Activated CD4-positive, CD25-positive, alpha-beta regulatory T cell treated with anti-CD3 and anti-CD28 coated beads, Interleukin-2, amount 50 U/mL, for 16 hours (primary cell): ENCODE measurements at regions not wholly inside any gene's neighbourhood (a gene's known extent, or its start where the extent isn't known, plus 50 kb on each side); places are given as distances from the start of the nearest gene placed in this dataset.

Experiments
- DNase-seq: peaks from one replicate; pipeline ENCODE4 v3.0.0-alpha.2; 2020; ENCODE audit warnings: low read depth, low spot score

GRCh38 chr20:53695797-53696527 is 102.3 kb upstream of the ZNF217 start:
- no peak for DNase-seq

GRCh38 chr20:53693262-53693871 is 99.7 kb upstream of the ZNF217 start:
- no peak for DNase-seq

GRCh38 chr20:53692465-53693067 is 98.9 kb upstream of the ZNF217 start:
- no peak for DNase-seq

- no peak for DNase-seq
Measured at GRCh38 chr20:53691811-53692192, 98.2 kb upstream of the ZNF217 start.

DNA sequence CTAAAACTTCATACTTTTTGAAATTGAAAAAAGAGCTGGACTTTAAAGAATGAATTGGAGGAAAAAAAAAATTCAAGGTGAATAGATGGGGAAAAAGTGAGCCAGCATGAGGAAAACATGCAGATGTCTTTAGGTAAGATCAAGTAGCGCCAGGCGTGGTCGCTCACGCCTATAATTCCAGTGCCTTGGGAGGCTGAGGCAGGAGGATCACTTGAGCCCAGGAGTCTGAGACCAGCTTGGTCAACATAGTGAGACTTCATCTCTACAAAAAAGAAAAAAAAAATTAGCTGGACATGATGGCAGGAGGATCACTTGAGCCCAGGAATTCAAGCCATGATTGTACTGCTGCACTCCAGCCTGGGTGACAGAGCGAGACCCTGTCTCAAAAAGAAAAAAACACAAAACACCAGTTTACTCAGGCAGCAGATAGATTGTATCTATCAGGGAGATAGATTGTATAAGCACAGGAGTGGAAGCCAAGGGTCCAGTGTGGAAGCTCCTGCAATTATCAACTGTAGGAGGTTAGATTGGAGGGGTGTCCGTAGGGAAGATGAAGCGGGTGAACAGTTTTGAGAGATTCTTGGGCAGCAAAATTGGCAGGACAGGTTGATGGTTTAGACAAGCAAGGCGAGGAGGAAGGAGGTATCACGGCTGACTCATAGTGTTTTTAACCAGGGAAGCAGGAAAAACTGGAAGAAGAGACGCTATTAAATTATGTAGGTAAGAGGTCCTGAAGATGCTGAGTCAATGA is 97.6 kb upstream of the ZNF217 start:
- DNase-seq = no peak

DNA sequence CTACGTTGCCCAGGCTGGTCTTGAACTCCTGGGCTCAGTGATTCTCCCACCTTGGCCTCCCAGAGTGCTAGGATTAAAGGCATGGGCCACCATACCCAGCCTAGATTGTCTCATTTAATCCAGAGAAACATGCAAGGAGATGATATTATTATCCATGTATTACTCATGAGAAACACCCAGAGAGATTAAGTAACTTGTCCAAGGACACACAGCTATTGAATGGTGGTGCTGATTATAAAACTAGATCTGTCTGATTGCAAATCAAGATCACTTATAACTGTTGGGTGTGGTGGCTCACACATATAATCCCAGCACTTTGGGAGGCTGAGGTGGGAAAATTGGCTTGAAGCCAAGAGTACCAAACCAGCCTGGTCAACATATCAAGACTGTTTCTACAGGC is 94.4 kb upstream of the ZNF217 start:
- DNase-seq = no peak

- DNase-seq = no peak
Measured at GRCh38 chr20:53685070-53685595, 91.5 kb upstream of the ZNF217 start.

DNA sequence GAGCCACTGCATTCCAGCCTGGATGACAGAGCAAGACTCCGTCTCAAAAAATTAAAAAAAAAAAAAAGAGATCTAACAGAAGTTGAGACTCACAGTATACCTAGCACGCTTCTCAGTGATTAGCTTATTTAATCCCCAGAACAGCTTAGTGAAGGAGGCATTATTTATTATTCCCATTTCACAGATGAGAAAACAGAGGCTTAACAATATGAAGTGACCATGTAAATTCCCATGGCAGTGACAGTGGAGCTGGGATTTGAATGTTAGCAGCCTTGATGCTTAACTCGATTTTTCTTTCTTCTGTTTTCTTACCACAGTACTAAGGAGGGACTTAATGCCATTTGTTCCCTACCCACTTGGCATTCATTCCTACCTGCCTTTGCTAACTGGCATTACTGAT is 89.9 kb upstream of the ZNF217 start:
- no peak for DNase-seq

GRCh38 chr20:53681352-53682212 is 87.9 kb upstream of the ZNF217 start:
- DNase-seq = no peak

- DNase-seq = no peak
Measured at GRCh38 chr20:53679597-53680309, 86.1 kb upstream of the ZNF217 start.

DNA sequence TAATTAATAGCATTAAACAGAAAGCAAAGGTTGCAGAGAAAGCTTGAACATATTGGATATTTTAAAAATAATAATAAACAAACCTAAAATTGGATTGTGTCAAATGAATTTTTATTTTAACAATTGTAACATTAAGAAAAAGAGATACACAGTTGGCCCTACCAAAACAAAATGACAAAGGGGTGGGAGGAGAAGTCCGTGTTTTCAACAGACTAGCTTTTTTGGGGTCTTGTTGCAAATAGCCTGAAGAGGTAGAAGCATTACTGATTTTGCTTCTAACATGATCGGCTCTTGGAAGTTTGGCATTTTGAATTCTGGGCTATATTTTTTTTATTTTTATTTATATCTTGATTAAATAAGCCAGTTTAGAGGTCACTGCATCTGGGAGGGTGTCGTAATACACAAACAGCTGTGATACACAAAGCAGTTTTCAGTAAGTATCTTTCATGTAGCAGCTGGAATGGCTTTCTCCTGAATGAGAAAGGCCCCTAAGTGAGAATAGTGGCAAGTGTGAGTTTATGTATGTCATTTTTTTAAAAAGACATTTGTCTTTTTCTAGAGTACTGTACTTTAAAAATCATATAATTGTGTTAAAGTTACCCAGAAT is 85.5 kb upstream of the ZNF217 start:
- no peak for DNase-seq

GRCh38 chr20:53678315-53678989 is 84.8 kb upstream of the ZNF217 start:
- DNase-seq = no peak

DNA sequence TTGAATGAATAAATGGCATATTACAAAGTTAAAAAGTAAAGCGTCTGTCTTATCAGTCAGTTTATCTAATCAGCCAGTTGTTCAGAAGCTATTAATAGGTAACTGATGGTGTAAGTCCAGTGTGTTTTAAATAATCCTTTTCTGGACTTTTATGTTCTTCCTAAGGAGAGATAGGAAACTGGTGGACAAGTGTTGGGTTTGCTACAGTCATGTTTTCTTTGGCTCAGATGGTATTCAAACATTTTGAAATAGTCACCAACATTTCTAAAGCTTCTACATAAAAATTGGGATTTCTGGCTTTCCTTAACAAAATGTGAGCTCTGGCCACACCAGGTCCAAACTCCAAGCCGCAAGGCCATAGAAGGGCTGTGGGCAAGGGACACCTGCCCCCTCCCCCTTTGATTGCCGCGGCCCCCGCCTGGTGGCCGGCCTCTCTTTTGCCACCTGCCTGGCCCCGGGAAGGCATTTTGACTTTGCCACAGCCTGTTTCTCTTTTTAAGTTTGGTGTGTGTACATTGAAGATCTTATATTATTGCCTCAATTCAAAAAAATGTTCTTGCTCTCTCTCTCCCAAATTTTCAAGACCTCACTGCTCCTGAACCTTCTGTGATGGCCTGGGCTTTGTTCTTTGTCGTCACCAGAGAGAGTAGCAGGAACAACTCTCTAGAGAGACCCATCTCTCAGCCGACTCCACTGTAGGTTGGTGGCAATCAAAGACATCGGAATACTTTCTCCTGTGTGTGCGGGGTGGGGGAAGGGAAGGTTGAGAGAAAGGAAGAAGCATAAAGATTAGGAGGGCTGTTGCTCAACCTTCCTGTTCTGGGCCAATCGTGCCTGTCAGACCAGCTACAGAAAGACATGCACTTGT is 84.0 kb upstream of the ZNF217 start:
- DNase-seq = no peak

DNA sequence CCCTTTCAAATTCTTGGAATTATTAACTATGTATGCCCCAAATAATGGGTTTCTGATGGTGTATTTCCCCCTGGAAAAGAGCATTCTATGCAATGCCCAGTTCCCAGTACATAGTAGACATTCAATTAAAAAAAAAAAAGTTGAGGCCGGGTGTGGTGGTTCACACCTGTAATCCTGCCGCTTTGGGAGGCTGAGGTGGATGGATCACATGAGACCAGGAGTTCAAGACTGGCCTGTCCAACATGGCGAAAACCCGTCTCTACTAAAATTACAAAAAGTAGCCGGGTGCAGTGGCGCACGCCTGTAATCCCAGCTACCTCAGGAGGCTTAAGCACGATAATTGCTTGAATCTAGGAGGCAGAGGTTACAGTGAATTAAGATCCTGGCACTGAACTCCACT is 83.3 kb upstream of the ZNF217 start:
- DNase-seq = no peak

- no peak for DNase-seq
Measured at GRCh38 chr20:53676519-53676822, 82.8 kb upstream of the ZNF217 start.

DNA sequence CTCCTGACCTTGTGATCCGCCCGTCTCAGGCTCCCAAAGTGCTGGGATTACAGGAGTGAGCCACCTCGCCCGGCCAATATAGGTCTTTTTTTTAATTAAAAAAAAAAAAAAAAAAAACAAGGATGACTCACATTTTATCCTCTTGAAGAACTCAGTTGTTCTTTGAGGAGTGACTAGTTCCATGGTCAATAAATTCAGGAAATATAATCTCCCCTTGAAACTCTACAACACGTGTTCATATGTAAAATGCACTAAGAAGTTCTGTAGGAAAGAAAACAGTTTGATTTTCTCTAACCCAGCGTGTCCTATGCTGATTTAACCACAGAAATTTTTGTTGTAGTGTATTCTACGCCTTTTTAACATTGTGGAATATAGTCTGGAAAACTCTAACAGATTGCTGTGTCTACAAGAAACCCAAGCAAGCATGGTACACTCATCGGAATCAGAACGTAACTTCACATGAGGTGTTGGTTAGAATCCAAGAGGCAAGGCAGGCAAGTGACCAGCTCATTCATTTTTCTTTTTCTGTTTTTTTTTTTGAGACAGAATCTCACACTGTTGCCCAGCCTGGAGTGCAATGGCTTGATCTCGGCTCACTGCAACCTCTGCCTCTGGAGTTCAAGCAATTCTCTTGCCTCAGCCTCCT is 79.0 kb upstream of the ZNF217 start:
- DNase-seq = no peak

- no peak for DNase-seq
Measured at GRCh38 chr20:53671370-53671769, 77.7 kb upstream of the ZNF217 start.
